Gastrocnemius medialis (tissue), 4 donors: ENCODE measurements at regions not wholly inside any gene's neighbourhood (a gene's known extent, or its start where the extent isn't known, plus 50 kb on each side); places are given as distances from the start of the nearest gene placed in this dataset.

Source experiments
- ATAC-seq, 2 donors: fragments of 150-250 bp; one replicate each; pipeline ENCODE4 v1.9.1; 2016
- DNase-seq, 2 donors: peaks; one replicate each; pipeline ENCODE4 v3.0.0-alpha.2; 2019
- H3K27ac ChIP-seq, 4 donors: fragments of 200-600 bp; sonication (generic); 1 replicate in 1 of 4; 2 replicates in 3 of 4; pipeline ENCODE4 v1.5.1; 2016 to 2018; ENCODE audit warnings: mild to moderate bottlenecking in 2 of 4, moderate library complexity in 1 of 4
- H3K27me3 ChIP-seq, 3 donors: fragments of 200-600 bp; sonication (generic) in 2 of 3; 1 replicate in 1 of 3; 2 replicates in 2 of 3; pipeline versions ENCODE4 v1.5.1 to v1.6.0; 2016 to 2019; ENCODE audit warnings: mild to moderate bottlenecking in 1 of 3, moderate library complexity in 1 of 3
- H3K36me3 ChIP-seq, 2 donors: fragments of 200-600 bp; sonication (generic) in 1 of 2; one replicate each; pipeline ENCODE4 v1.5.1; 2017 to 2018
- H3K4me1 ChIP-seq, 2 donors: fragments of 200-600 bp; sonication (generic) in 1 of 2; one replicate each; pipeline ENCODE4 v1.5.1; 2016 to 2017; ENCODE audit warnings: mild to moderate bottlenecking in 2 of 2
- H3K4me3 ChIP-seq, 4 donors: fragments of 200-600 bp; sonication (generic) in 3 of 4; 1 replicate in 1 of 4; 2 replicates in 3 of 4; pipeline ENCODE4 v1.5.1; 2016 to 2019; ENCODE audit warnings: mild to moderate bottlenecking in 2 of 4
- H3K9me3 ChIP-seq, 3 donors: fragments of 200-600 bp; sonication (generic) in 2 of 3; 1 replicate in 1 of 3; 2 replicates in 2 of 3; pipeline ENCODE4 v1.5.1; 2016 to 2019
- CTCF ChIP-seq, 5 experiments: fragments of 450-650 bp in 3 of 5; fragments of 200-600 bp in 2 of 5; sonication (generic) in 2 of 5; IDR thresholded peaks in 4 of 5; conservative IDR thresholded peaks in 1 of 5; 1 replicate in 4 of 5; 2 replicates in 1 of 5; pipeline ENCODE4 v1.5.1; 2016 to 2019; ENCODE audit warnings: antibody characterized with exemption in 5 of 5, mild to moderate bottlenecking in 3 of 5, moderate library complexity in 3 of 5
- POLR2A ChIP-seq, 2 donors: fragments of 450-650 bp; IDR thresholded peaks; one replicate each; pipeline ENCODE4 v1.6.1; 2017; ENCODE audit warnings: antibody characterized with exemption in 2 of 2, mild to moderate bottlenecking in 2 of 2, moderate library complexity in 2 of 2
- in situ Hi-C, 4 donors: fragments of 200-750 bp; cut with MboI; loops; one replicate each; pipeline versions ENCODE4 v1.15.0 to v1.8.0; 2017; ENCODE audit warnings: low sequenced_read_pairs in 4 of 4
- intact Hi-C: fragments of 100-400 bp; cut with DNase I; formaldehyde crosslinking; loops from one replicate; pipeline ENCODE4 v1.15.1; 2023; ENCODE audit warnings: low total_unique reads

DNA sequence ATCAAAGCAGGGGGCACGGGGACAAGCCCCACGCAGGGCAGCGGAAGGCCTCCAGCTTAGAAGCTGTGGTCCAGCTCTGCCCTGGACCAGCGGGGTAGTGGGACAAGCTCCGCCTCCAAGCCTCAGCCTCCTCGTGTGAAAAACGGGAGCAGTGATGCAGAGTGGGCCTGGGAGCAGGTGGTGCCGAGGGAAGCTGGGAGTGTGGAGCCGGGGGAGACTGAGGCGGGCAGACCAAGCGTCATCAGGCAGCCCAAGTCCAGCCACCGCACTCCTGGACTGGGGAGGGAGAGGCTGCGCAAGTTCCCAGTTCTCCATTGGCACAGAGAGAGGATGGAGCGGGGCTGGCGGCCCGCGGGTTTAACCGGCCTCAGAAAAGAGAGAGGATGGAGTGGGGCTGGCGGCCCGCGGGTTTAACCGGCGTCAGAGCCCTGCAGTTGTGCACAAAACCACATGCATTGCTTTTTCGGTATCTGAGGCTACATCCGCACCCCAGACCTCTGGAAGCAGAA lies 68.1 kb upstream of the PHF21B start:
- no peaks in the 10 kb centered on the region for H3K36me3 ChIP-seq
- H3K27ac ChIP-seq = no peak overlapping the region
- H3K27me3 ChIP-seq = peaks cover 6 to 26% (median 11%) of the 10 kb centered on the region in 3 donors
- TF ChIP-seq POLR2A (IDR thresholded peaks at IDR 0.05) (no peak), CTCF (IDR thresholded peaks at IDR 0.05 in 4 of 5, conservative IDR thresholded peaks at IDR 0.05 in 1 of 5) (no peak)
- H3K4me1 ChIP-seq = no peaks in the 10 kb centered on the region
- no peak overlapping the region for H3K4me3 ChIP-seq
- no peaks in the 10 kb centered on the region for H3K9me3 ChIP-seq
- ATAC-seq (no peak), DNase-seq (no peak)
- intact Hi-C loops (no loop called here), in situ Hi-C loops (no loop called here)

- intact Hi-C loops (no loop called here), in situ Hi-C loops (no loop called here)
- Histone ChIP-seq H3K27me3 (peaks cover 3 to 14% (median 12%) of the 10 kb centered on the region in 3 donors), H3K36me3 (no peaks in the 10 kb centered on the region), H3K27ac (no peak overlapping the region), H3K4me3 (no peak overlapping the region), H3K9me3 (no peaks in the 10 kb centered on the region), H3K4me1 (no peaks in the 10 kb centered on the region)
- TF ChIP-seq CTCF (IDR thresholded peaks at IDR 0.05 in 4 of 5, conservative IDR thresholded peaks at IDR 0.05 in 1 of 5) (no peak), POLR2A (IDR thresholded peaks at IDR 0.05) (no peak)
- no peak for ATAC-seq
- no peak for DNase-seq
These were observed 73.0 kb upstream of the PHF21B start for GRCh38 chr22:45082795-45083194.

DNA sequence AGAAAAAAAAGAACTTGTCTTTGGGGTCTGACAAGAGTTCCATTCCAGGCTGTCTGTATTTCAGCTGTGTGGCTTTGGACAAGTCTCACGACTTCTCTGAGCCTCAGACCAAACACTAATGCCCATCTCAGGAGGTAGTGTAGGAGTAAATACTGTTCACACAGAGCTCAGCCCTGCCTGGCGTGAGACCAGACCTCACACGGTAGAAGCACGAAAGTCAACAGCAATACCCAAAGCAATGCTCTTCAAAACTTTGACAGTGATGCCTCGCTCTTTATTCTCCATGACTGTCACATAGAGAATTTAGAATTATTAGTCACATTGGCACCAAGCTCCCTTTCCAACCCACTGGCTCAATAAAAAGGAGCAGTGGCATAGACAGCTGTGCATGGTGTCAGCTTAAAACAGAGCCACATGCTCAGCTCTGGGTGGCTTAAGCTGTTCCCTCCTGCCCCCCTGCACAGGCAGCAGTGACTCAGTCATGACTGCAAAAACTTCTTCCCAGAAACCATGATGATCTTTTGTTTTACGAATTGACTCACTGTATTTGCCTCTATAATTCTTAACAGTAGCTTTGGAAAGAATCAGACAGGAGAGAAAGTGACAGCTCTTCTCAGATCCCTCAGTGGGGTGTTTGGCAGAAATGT lies 74.0 kb upstream of the PHF21B start:
- Histone ChIP-seq H3K4me1 (no peaks in the 10 kb centered on the region), H3K4me3 (no peak overlapping the region), H3K36me3 (no peaks in the 10 kb centered on the region), H3K27ac (no peak overlapping the region), H3K27me3 (peaks cover 3 to 8% (median 7%) of the 10 kb centered on the region in 3 donors), H3K9me3 (no peaks in the 10 kb centered on the region)
- TF ChIP-seq CTCF (IDR thresholded peaks at IDR 0.05 in 4 of 5, conservative IDR thresholded peaks at IDR 0.05 in 1 of 5) (no peak), POLR2A (IDR thresholded peaks at IDR 0.05) (no peak)
- DNase-seq = no peak
- intact Hi-C loops (no loop called here), in situ Hi-C loops (no loop called here)
- ATAC-seq = no peak

DNA sequence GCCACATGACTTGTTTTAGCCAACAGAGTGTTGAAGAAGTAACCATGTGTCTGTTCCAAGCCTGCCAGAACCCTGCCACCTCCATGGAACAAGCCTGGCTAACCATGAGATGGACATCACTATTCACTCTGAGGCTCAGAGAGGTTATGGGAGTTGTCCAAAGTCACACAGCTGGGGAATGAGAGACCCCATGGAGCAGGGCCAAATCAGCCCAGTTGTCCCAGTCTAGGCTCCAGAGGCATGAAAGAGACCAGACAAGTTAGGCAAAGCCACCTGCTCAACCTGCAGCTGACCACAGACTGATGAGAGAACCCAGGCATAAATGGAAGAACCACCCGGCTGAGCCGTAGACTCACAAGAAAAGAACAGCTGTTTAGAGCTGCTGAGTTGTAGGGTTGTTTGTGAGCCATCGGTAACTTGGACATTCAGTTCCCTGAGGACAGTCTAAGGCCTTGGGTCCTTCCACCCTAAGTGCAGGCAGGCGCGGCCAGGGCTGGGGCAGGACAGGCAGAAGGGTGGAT lies 74.7 kb upstream of the PHF21B start:
- Histone ChIP-seq H3K4me1 (no peaks in the 10 kb centered on the region), H3K27me3 (peaks cover 3 to 8% (median 7%) of the 10 kb centered on the region in 3 donors), H3K4me3 (no peak overlapping the region), H3K27ac (no peak overlapping the region), H3K9me3 (no peaks in the 10 kb centered on the region), H3K36me3 (no peaks in the 10 kb centered on the region)
- in situ Hi-C loops (no loop called here), intact Hi-C loops (no loop called here)
- ATAC-seq = no peak
- no peak for DNase-seq
- TF ChIP-seq CTCF (IDR thresholded peaks at IDR 0.05 in 4 of 5, conservative IDR thresholded peaks at IDR 0.05 in 1 of 5) (no peak), POLR2A (IDR thresholded peaks at IDR 0.05) (no peak)
